ENCODE measurements at regions not wholly inside any gene's neighbourhood (a gene's known extent, or its start where the extent isn't known, plus 50 kb on each side); places are given as distances from the start of the nearest gene placed in this dataset.

DNA sequence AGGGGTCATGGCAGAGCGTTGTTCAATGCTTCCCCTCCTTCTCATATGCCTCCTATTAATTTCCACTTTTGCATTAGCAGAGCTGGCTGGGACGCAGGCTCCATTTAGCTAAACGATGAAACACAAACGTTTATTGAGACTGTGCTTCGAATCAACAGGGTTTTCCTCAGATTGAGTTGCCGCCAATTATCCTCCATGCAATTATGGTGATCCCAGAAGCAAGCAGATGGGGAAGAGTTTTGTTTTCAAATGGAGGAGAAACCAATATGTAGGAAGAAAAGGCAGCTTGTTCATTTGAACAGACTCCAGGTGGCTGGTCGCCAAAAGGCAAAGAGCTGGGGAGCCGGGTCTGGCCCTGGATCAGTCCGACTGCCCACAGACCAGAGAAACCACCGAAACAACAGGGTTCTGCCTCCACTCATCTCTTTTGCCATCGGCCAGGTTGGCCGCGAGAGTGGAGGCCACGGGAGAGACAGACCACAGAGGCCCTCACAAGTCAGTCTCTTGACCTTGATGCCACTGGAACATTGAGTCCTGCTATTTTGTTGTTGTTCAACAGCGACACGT, 184.8 kb downstream of the GBA3 start:
- Mint-ChIP-seq H3K4me3 (no peak overlapping the region), H3K4me1 (no peaks in the 10 kb centered on the region), H3K27ac (no peak overlapping the region), H3K36me3 (no peaks in the 10 kb centered on the region), H3K9me3 (peaks cover 17% of the 10 kb centered on the region)
- ATAC-seq (no peak), DNase-seq (ENCODE audit: low spot score in 2 of 2) (no peak)

DNA sequence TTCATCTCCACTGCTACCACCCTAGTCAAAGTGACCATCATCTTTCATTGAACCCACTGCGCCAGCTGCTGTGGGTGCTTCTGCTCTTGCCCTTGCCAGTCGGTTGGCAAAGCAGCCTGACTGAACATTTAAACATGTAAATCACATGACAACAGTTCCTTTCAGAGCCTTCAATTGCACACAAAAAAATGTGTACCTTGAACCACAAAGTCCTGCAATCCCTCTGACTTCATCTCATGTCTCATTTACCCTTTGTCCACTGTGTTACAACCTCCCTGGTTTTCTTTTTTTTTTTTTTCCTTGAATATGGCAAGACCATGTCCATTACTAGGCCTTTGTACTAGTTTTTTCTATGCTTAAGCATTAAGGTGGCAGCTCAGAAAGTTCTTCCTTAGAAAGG, 183.5 kb downstream of the GBA3 start:
- Mint-ChIP-seq H3K9me3 (peaks cover 16% of the 10 kb centered on the region), H3K4me3 (no peak overlapping the region), H3K4me1 (no peaks in the 10 kb centered on the region), H3K36me3 (no peaks in the 10 kb centered on the region), H3K27ac (no peak overlapping the region)
- no peak for ATAC-seq
- no peak for DNase-seq (ENCODE audit: low spot score in 2 of 2)

DNA sequence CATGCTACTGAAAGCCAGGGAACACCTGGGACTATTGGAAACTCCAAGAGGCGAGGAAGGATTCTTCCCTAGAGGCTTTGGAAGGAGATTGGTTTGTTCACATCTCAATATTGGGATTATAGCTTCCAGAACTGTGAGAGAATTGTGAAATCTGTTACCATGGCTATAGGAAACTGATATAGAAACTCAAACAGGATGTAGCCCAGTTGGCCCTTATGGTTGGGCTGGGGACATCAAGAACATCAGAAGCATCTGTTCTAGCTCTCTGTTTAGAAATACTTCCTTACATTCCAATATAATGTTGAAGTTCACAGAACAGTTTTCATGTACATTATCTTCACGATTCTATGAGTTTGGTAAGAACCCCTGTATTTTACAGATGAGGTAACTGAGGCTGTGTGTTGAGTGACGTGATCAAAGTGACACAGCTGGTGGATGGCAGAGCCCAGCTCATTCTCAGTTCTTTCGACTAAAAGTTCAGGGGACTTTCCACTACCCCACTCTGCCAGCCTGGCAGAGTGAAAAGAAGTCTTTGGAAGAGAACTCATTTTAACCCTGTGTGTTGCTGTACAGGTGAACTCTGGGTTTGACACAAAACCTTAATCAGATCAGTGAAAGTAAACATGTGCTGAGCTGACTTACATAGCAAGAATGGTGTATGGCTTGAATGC, 183.0 kb downstream of the GBA3 start:
- Mint-ChIP-seq H3K4me1 (no peaks in the 10 kb centered on the region), H3K4me3 (no peak overlapping the region), H3K27ac (no peak overlapping the region), H3K36me3 (no peaks in the 10 kb centered on the region), H3K9me3 (peaks cover 19% of the 10 kb centered on the region)
- ATAC-seq (no peak), DNase-seq (ENCODE audit: low spot score in 2 of 2) (no peak)

DNA sequence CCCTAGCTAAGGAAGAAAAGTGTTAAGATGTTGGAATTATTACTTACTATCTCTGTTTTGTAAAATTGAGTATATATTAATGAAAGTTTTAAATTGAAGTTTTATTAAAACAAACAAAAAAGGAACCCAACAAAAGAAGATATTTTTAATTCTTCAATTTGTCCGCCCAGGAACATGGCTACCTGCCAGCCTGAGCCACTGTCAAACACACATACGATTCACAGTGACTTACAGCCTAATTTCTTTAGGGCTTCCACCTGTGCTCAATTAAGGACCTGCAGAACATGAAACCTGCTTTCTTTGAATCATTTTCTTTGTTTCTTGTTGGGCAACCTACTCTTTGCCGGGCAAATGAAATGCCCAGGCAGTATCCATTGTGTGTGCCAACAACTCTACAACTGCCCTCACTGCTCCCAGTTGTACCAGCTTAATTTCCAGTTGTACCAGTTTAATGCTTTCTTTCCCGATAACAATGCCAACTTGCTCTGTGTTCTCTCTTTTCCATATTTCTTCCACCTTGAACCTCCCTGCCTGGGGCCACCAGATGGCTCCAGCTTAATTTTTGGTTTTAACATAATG, 181.7 kb downstream of the GBA3 start:
- DNase-seq (ENCODE audit: low spot score in 2 of 2) (no peak), ATAC-seq (no peak)
- Mint-ChIP-seq H3K27ac (no peak overlapping the region), H3K9me3 (peaks cover 14% of the 10 kb centered on the region), H3K36me3 (no peaks in the 10 kb centered on the region), H3K4me3 (no peak overlapping the region), H3K4me1 (no peaks in the 10 kb centered on the region)

DNA sequence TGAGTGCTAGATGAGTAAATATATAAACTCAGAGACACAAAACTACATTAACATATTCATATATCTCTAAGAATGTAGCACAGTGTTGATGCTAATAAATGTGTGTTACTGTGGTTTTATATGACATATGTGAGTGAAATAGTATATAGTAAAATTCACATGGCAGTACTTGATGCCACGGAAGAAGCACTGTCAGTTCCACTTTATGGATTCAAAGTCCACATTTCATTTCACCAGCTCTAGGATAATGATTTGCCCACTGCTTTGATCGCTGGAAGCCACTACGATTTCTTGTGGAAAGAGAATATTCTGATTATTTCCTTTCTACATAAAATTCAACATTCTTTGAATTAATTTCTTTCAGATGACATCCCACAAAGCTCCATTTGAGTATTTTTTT, 181.2 kb downstream of the GBA3 start:
- Mint-ChIP-seq H3K9me3 (peaks cover 20% of the 10 kb centered on the region), H3K36me3 (peaks cover 5% of the 10 kb centered on the region), H3K4me1 (no peaks in the 10 kb centered on the region), H3K27ac (no peak overlapping the region), H3K4me3 (no peak overlapping the region)
- no peak for DNase-seq (ENCODE audit: low spot score in 2 of 2)
- ATAC-seq, result no peak

DNA sequence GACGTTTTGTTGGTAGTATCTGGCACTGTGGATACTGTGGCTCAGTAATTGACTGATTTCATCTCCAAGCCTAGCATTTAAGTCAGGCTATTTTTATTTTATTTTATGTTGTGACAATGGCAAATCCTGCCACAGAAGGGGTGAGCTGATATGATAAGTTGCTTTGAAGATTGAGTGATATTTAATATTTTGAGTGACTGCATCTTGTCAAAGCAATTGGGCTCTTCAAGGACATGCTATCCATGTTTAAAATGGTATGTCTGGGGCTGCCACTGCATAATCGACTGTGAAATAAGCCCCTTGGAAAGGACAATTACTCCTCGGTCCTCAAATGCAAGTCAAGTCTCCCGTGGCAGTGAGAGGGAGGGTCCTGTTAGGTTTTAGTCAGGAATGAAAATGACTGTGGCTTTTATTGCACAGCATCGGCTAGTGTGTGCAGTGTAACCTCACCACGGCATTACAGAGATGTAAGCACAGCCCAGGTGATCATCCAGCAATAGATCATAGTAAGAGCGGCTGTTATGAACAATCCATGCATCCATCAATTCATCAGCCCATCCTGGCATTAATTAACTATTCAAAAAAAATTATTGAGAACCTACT, 178.2 kb downstream of the GBA3 start:
- H3K9me3 Mint-ChIP-seq, result peaks cover 22% of the 10 kb centered on the region
- H3K36me3 Mint-ChIP-seq, result peaks cover 6% of the 10 kb centered on the region
- H3K4me3 Mint-ChIP-seq, result no peak overlapping the region
- ATAC-seq, result no peak
- no peaks in the 10 kb centered on the region for H3K4me1 Mint-ChIP-seq
- no peak overlapping the region for H3K27ac Mint-ChIP-seq
- no peak for DNase-seq (ENCODE audit: low spot score in 2 of 2)

DNA sequence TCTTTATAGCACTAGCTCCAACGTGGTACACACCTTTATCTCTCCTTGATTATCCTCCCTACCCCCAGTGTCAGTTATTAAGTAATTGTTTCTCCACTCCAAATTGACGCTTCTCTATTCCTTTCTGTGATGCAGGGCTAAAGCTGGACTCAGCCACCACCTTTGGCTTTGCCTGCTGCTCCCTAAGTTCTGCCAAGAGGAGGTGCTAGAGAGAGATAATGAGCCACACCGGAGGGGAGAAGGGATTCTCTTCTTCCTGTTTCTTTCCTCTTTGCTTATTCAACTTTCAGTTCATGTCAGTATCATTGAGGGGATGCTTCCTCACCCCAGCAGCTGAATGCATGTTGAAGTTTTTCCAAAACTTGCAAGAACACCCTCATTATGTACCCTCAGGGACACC, 176.5 kb downstream of the GBA3 start:
- ATAC-seq, result no peak
- no peak overlapping the region for H3K27ac Mint-ChIP-seq
- DNase-seq (ENCODE audit: low spot score in 2 of 2), result no peak
- no peak overlapping the region for H3K4me3 Mint-ChIP-seq
- no peaks in the 10 kb centered on the region for H3K4me1 Mint-ChIP-seq
- peaks cover 6% of the 10 kb centered on the region for H3K36me3 Mint-ChIP-seq
- peaks cover 15% of the 10 kb centered on the region for H3K9me3 Mint-ChIP-seq
